ENCODE measurements at regions not wholly inside any gene's neighbourhood (a gene's known extent, or its start where the extent isn't known, plus 50 kb on each side); places are given as distances from the start of the nearest gene placed in this dataset.

DNA sequence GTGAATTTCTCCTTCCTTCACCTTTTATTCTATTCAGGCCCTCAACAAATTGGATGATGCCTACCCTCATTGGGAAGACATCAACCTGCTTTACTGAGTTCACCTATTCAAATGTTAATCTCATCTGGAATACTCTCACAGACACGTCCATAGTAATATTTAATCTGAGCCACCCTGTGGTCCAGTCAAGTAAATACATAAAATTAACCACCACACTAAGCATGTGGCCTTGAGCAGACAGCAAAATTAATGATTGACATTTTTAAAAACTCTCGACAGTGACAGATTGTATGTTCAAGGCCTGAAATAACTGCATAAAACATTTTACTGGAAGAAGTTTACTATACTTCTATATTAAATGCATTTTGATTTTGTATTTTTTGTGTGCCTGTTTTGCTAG, 540.6 kb upstream of the GCFC2 start:
- no peak for DNase-seq (ENCODE audit: low spot score)
- TF ChIP-seq CTCF (conservative IDR thresholded peaks at IDR 0.05; ENCODE audit: low read depth): no peak
- POLR2A ChIA-PET (ENCODE audit: low non-redundant PET): no interaction called here
- CTCF ChIA-PET: no interaction called here
- H3K27ac ChIP-seq: no peak overlapping the region

DNA sequence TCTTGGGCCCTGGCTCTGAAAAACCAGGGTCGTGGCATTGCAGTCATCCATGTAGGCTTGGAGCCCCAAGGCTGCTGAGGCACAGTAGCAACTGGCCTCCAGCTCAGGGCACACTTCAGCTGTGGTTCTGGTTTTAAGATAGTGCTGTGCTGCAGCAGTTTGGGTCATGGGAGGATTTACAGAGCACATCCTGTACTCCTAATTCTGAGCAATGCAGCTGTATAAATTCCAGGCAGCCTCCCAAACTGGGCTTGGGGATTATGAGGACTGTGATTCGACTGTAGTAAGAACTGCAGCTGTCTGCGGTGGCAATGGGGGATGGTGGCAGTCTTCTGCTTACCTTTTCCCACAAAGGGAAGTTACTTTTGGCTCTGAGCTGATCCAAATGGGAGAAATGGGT, 536.3 kb upstream of the GCFC2 start:
- no peak overlapping the region for H3K27ac ChIP-seq
- POLR2A ChIA-PET (ENCODE audit: low non-redundant PET): no interaction called here
- TF ChIP-seq CTCF (conservative IDR thresholded peaks at IDR 0.05; ENCODE audit: low read depth): no peak
- CTCF ChIA-PET: interaction anchor here (0.6 kb wide), 1 partner anchor 1189 kb away, joined by 3 read pairs; no protein-coding TSS in a partner anchor
- no peak for DNase-seq (ENCODE audit: low spot score)

DNA sequence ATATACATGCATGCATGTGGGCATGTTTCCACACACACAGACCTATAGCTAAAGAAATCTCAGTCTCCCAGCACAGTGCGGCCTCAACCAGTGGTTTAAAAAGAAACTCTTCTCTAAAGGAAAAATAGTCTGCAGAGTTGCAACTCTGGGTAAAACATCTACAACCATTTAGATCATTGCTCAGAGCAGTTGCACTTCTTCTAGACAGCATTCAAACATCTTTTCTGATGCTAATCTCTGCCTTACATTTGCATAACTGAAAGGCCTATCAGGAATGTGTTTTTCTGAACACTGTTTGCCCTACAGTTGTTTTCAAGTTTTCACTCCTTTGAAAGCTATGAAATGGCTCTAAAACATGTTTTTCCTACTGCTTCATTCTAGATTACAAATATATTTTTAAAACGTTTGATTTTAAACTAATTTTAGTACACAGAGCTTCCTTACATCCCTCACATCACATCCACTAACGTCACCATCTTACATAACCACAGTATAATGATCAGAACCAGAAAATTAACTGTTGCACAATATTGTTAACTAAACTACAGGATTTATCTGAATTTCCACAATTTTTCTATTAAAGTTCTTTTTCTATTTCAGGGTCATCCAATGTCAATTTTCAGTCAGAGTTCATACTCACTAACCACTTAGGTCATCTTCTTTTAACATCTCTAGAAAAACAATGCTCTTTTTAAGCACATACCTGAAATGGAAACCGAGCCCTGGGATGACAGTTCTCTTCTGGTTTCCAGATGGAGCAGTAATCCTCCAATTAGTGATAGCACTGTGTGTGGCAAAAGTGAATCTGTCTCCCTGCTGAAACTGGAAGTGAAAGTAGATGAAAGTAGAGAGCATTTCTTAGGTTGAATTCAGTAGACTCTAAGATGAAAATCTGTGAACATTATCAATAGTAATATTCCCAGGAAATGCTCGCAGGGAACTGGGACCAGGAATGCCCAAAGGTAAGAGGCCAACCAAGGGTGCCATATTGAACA, 501.6 kb upstream of the GCFC2 start:
- no peak overlapping the region for H3K27ac ChIP-seq
- POLR2A ChIA-PET (ENCODE audit: low non-redundant PET): no interaction called here
- CTCF ChIA-PET: no interaction called here
- DNase-seq (ENCODE audit: low spot score): no peak
- TF ChIP-seq CTCF (conservative IDR thresholded peaks at IDR 0.05; ENCODE audit: low read depth): no peak

DNA sequence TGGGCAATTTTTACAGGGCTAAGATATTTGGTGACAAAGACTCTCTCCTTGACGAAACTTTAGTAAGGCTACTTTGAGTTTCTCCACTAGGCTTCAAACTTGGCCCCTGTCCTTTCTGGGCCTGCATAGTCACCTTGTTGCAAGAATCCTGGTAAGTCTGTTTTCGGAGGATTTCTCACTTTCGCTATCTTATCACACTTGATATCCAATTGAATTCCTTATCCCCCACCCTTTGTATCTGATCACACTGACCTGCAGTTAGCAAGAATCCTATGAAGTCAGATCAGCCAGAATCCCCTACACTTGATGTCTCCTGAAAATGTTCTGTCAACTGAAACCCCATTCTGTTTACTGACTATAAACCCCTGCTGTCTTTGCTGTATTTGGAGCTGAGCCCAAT, 499.8 kb upstream of the GCFC2 start:
- ChIA-PET POLR2A (ENCODE audit: low non-redundant PET) (no interaction called here), CTCF (no interaction called here)
- no peak for TF ChIP-seq CTCF (conservative IDR thresholded peaks at IDR 0.05; ENCODE audit: low read depth)
- no peak for DNase-seq (ENCODE audit: low spot score)
- no peak overlapping the region for H3K27ac ChIP-seq

GRCh38 chr2:76204048-76204447, 493.3 kb upstream of the GCFC2 start:
- POLR2A ChIA-PET (ENCODE audit: low non-redundant PET): no interaction called here
- no peak overlapping the region for H3K27ac ChIP-seq
- TF ChIP-seq CTCF (conservative IDR thresholded peaks at IDR 0.05; ENCODE audit: low read depth): no peak
- CTCF ChIA-PET: no interaction called here
- DNase-seq (ENCODE audit: low spot score): no peak

DNA sequence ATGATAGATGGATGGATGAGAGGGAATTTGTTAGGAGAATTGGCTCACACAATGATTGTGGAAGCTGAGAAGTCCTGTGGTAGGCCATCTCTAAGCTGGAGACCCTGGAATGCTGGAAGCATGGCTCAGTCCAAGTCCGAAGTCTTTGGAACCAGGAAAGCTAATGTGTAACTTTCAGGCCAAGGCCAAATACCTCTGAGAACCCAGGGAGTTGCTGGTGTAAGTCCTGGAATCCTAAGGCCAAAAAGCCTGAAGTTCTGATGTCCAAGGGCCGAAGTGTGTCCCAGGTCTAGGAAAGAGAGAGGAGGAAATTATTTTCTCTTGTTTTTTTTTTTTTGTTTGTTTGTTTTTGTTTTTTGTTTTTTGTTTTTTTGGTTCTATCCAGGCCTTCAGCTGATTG, 492.2 kb upstream of the GCFC2 start:
- CTCF ChIA-PET: no interaction called here
- no peak for DNase-seq (ENCODE audit: low spot score)
- TF ChIP-seq CTCF (conservative IDR thresholded peaks at IDR 0.05; ENCODE audit: low read depth): no peak
- POLR2A ChIA-PET (ENCODE audit: low non-redundant PET): no interaction called here
- H3K27ac ChIP-seq: no peak overlapping the region

Measured in RWPE1 (cell line).